IMR-90 (cell line): ENCODE measurements at regions not wholly inside any gene's neighbourhood (a gene's known extent, or its start where the extent isn't known, plus 50 kb on each side); places are given as distances from the start of the nearest gene placed in this dataset.

Source experiments
- ATAC-seq: fragments of 200-7000 bp; cut with Tn5 transposase; 2 replicates; pipeline ENCODE4 v1.9.1; 2020; ENCODE audit warnings: low read depth, mild to moderate bottlenecking, moderate library complexity
- BruUV-seq: library from RNA; stranded (reverse); fragments of 400-500 nt; replicated peaks from 2 replicates; lab custom pipeline; 2021; lab: Mats Ljungman, UMichigan
- CTCF ChIA-PET: fragments of 300-600 bp; formaldehyde crosslinking; extraction: SDS; loops from one replicate; lab custom pipeline; 2021; ENCODE audit warnings: antibody characterized with exemption; lab: Yijun Ruan, JAX
- POLR2A ChIA-PET: fragments of 300-600 bp; sonication (Branson Sonifier 250); formaldehyde crosslinking; loops from one replicate; lab custom pipeline; 2022; ENCODE audit warnings: antibody characterized with exemption; ENCODE audit not compliant: unreplicated experiment; lab: Charles Lee
- DNase-seq: peaks from one replicate; pipeline ENCODE4 v3.0.0; 2013
- H2AFZ ChIP-seq: replicated peaks from 2 replicates; pipeline ENCODE3; 2013; ENCODE audit warnings: low read length, mild to moderate bottlenecking; ENCODE audit not compliant: poor library complexity
- H2AK5ac ChIP-seq: 2 replicates; pipeline ENCODE4 v1.6.1; 2013; ENCODE audit warnings: low read depth, low read length, inconsistent platforms
- H2AK9ac ChIP-seq: replicated peaks from 2 replicates; pipeline ENCODE3; 2013; ENCODE audit warnings: mild to moderate bottlenecking, low read depth, low read length, moderate library complexity; ENCODE audit not compliant: poor library complexity
- H2BK120ac ChIP-seq: 2 replicates; pipeline ENCODE4 v1.6.1; 2013; ENCODE audit warnings: low read depth, low read length, inconsistent platforms
- H2BK15ac ChIP-seq: 3 replicates; pipeline ENCODE4 v1.6.1; 2013; ENCODE audit warnings: low read depth, low read length, inconsistent platforms
- H2BK20ac ChIP-seq: 2 replicates; pipeline ENCODE4 v1.6.1; 2013; ENCODE audit warnings: low read depth, mild to moderate bottlenecking, inconsistent platforms, low read length, moderate library complexity
- H2BK5ac ChIP-seq: 2 replicates; pipeline ENCODE4 v1.6.1; 2013; ENCODE audit warnings: mild to moderate bottlenecking, low read depth, low read length, inconsistent platforms; ENCODE audit not compliant: poor library complexity, severe bottlenecking
- H3K14ac ChIP-seq: replicated peaks from 2 replicates; pipeline ENCODE4 v1.6.1; 2013; ENCODE audit warnings: low read depth, low read length, inconsistent platforms
- H3K18ac ChIP-seq: 2 replicates; pipeline ENCODE4 v1.6.1; 2013; ENCODE audit warnings: low read depth, low read length, control low read depth
- H3K23ac ChIP-seq: 2 replicates; pipeline ENCODE4 v1.6.1; 2013; ENCODE audit warnings: low read depth, low read length, inconsistent platforms
- H3K27ac ChIP-seq: 2 replicates; pipeline ENCODE4 v1.5.1; 2013; ENCODE audit warnings: mild to moderate bottlenecking, control low read depth, low read length; ENCODE audit not compliant: insufficient read depth
- H3K27me3 ChIP-seq: 2 replicates; pipeline ENCODE4 v1.6.1; 2013; ENCODE audit warnings: low read length; ENCODE audit not compliant: control insufficient read depth, insufficient read depth
- H3K36me3 ChIP-seq: 2 replicates; pipeline ENCODE4 v1.6.1; 2013; ENCODE audit warnings: low read length, mixed read lengths; ENCODE audit not compliant: control insufficient read depth, insufficient read depth
- H3K4ac ChIP-seq: 2 replicates; pipeline ENCODE4 v1.6.1; 2013; ENCODE audit warnings: low read depth, low read length, inconsistent platforms
- H3K4me1 ChIP-seq: 2 replicates; pipeline ENCODE4 v1.6.1; 2013; ENCODE audit warnings: low read length, mixed read lengths; ENCODE audit not compliant: control insufficient read depth, insufficient read depth
- H3K4me2 ChIP-seq: 2 replicates; pipeline ENCODE4 v1.6.1; 2013; ENCODE audit warnings: low read depth, mild to moderate bottlenecking, control low read depth, low read length, moderate library complexity
- H3K4me3 ChIP-seq: 2 replicates; pipeline ENCODE4 v1.5.1; 2013; ENCODE audit warnings: low read depth, mild to moderate bottlenecking, control low read depth, low read length, moderate library complexity; ENCODE audit not compliant: insufficient read depth
- H3K56ac ChIP-seq: 2 replicates; pipeline ENCODE4 v1.6.1; 2013; ENCODE audit warnings: low read length, inconsistent platforms; ENCODE audit not compliant: insufficient read depth; ENCODE audit errors: extremely low read depth
- H3K79me1 ChIP-seq, 2 experiments: 2 replicates each; pipeline ENCODE4 v1.6.1; 2013; ENCODE audit warnings: low read length in 2 of 2, inconsistent platforms in 1 of 2, low read depth in 1 of 2
- H3K9ac ChIP-seq: 2 replicates; pipeline ENCODE4 v1.6.1; 2013; ENCODE audit warnings: low read depth, low read length, control low read depth
- H3K9me1 ChIP-seq: 2 replicates; pipeline ENCODE4 v1.6.1; 2013; ENCODE audit warnings: low read length, inconsistent platforms; ENCODE audit not compliant: insufficient read depth
- H3K9me3 ChIP-seq: 2 replicates; pipeline ENCODE4 v1.6.1; 2013; ENCODE audit warnings: low read length; ENCODE audit not compliant: control insufficient read depth, insufficient read depth
- H4K20me1 ChIP-seq: 2 replicates; pipeline ENCODE4 v1.6.1; 2013; ENCODE audit warnings: low read length, inconsistent platforms; ENCODE audit not compliant: insufficient read depth
- H4K5ac ChIP-seq: 2 replicates; pipeline ENCODE4 v1.6.1; 2013; ENCODE audit warnings: mild to moderate bottlenecking, low read depth, low read length, control low read depth
- H4K8ac ChIP-seq, 2 experiments: 2 replicates each; pipeline ENCODE4 v1.6.1; 2013; ENCODE audit warnings: low read depth in 2 of 2, low read length in 2 of 2, control low read depth in 1 of 2, inconsistent platforms in 1 of 2
- H4K91ac ChIP-seq: 2 replicates; pipeline ENCODE4 v1.6.1; 2013; ENCODE audit warnings: low read depth, low read length, inconsistent platforms; ENCODE audit not compliant: insufficient read depth
- MAZ ChIP-seq: IDR thresholded peaks from 2 replicates; pipeline ENCODE4 v1.6.1; 2012; ENCODE audit warnings: low read depth, mild to moderate bottlenecking, low read length, improper control_type of control experiment, moderate library complexity, borderline replicate concordance
- RCOR1 ChIP-seq: IDR thresholded peaks from 2 replicates; pipeline ENCODE4 v1.6.1; 2012; ENCODE audit warnings: mild to moderate bottlenecking, low read length, improper control_type of control experiment; ENCODE audit not compliant: insufficient replicate concordance
- SMC3 ChIP-seq: fragments of 150-350 bp; IDR thresholded peaks from 2 replicates; pipeline ENCODE4 v1.6.1; 2016; ENCODE audit warnings: low read depth, mild to moderate bottlenecking, antibody characterized with exemption, low read length, moderate library complexity
- WGBS, 2 experiments: methylation state at CpG; one replicate each; pipeline versions ENCODE4 v1.1.5 to v1.1.7; 2013; ENCODE audit warnings: missing lambda C conversion rate in 2 of 2; ENCODE audit not compliant: insufficient read length in 1 of 2; ENCODE audit errors: extremely low coverage in 2 of 2; 5-methylcytosine and 5-hydroxymethylcytosine counted together
- dilution Hi-C: fragments of 300-500 bp; cut with HindIII; formaldehyde crosslinking; loops from one replicate; pipeline ENCODE4 v1.14.3; 2018; ENCODE audit warnings: low sequenced_read_pairs; ENCODE audit not compliant: unreplicated experiment
- in situ Hi-C: fragments of 300-500 bp; cut with MboI; formaldehyde crosslinking; loops from 3 replicates; pipeline ENCODE4 v1.14.3; 2019; ENCODE audit warnings: low sequenced_read_pairs, inconsistent platforms, mixed read lengths
- intact Hi-C: fragments of 100-400 bp; cut with micrococcal nuclease; formaldehyde crosslinking; loops from 2 replicates; pipeline ENCODE4 v1.10.0; 2022

- Histone ChIP-seq H2BK15ac (no peak overlapping the region), H3K79me1 (no peaks in the 10 kb centered on the region), H2BK20ac (no peak overlapping the region), H3K9me3 (no peaks in the 10 kb centered on the region), H2AK9ac (peak overlapping the region; percentile 28), H2BK5ac (no peak overlapping the region), H4K91ac (no peak overlapping the region), H3K14ac (no peak overlapping the region), H3K4me2 (no peak overlapping the region), H3K4me1 (no peaks in the 10 kb centered on the region), H3K18ac (no peak overlapping the region), H4K8ac (no peak overlapping the region), H4K20me1 (no peaks in the 10 kb centered on the region), H3K23ac (no peak overlapping the region), H3K27me3 (peaks cover 1% of the 10 kb centered on the region; the same call in 1 of the 2 replicates), H3K4me3 (no peak overlapping the region), H2AK5ac (no peak overlapping the region), H3K56ac (no peak overlapping the region), H3K9ac (no peak overlapping the region), H3K4ac (no peak overlapping the region), H2AFZ (no peak overlapping the region), H3K27ac (no peak overlapping the region), H2BK120ac (no peak overlapping the region), H4K5ac (no peak overlapping the region), H3K36me3 (no peaks in the 10 kb centered on the region), H3K9me1 (no peaks in the 10 kb centered on the region)
- ChIA-PET POLR2A (no interaction called here), CTCF (no interaction called here)
- TF ChIP-seq MAZ, result no peak
- TF ChIP-seq RCOR1, result no peak
- TF ChIP-seq SMC3, result no peak
- intact Hi-C loops, result no loop called here
- no CpG with 5 or more reads among the region's 3 CpGs for WGBS, 2 experiments
- dilution Hi-C loops, result no loop called here
- DNase-seq (no peak), ATAC-seq (no peak)
- in situ Hi-C loops, result no loop called here
- BruUV-seq, result no TSS peak
Observed at GRCh38 chr1:29753771-29754572, 517.6 kb downstream of the PTPRU start.
